Tibial artery (tissue), 4 donors: ENCODE measurements at regions not wholly inside any gene's neighbourhood (a gene's known extent, or its start where the extent isn't known, plus 50 kb on each side); places are given as distances from the start of the nearest gene placed in this dataset.

Source experiments
- DNase-seq, 2 donors: peaks; one replicate each; pipeline ENCODE4 v3.0.0-alpha.2; 2019
- H3K27ac ChIP-seq, 2 donors: fragments of 200-600 bp; sonication (generic) in 1 of 2; 1 replicate in 1 of 2; 2 replicates in 1 of 2; pipeline ENCODE4 v1.5.1; 2018 to 2019; ENCODE audit warnings: mild to moderate bottlenecking in 1 of 2
- H3K27me3 ChIP-seq, 2 donors: fragments of 200-600 bp; sonication (generic) in 1 of 2; one replicate each; pipeline versions ENCODE4 v1.5.1 to v1.6.0; 2016 to 2019
- H3K36me3 ChIP-seq, 3 donors: fragments of 200-600 bp; sonication (generic) in 2 of 3; one replicate each; pipeline ENCODE4 v1.5.1; 2016 to 2019; ENCODE audit warnings: mild to moderate bottlenecking in 2 of 3
- H3K4me1 ChIP-seq, 4 donors: fragments of 200-600 bp; sonication (generic) in 2 of 4; 1 replicate in 3 of 4; 2 replicates in 1 of 4; pipeline ENCODE4 v1.5.1; 2016 to 2019
- H3K4me3 ChIP-seq, 2 donors: fragments of 200-600 bp; sonication (generic) in 1 of 2; 1 replicate in 1 of 2; 2 replicates in 1 of 2; pipeline ENCODE4 v1.5.1; 2018 to 2019; ENCODE audit warnings: mild to moderate bottlenecking in 2 of 2
- H3K9me3 ChIP-seq, 3 donors: fragments of 200-600 bp; sonication (generic) in 1 of 3; one replicate each; pipeline ENCODE4 v1.5.1; 2016 to 2019
- CTCF ChIP-seq, 2 experiments: fragments of 200-600 bp in 1 of 2; fragments of 450-650 bp in 1 of 2; IDR thresholded peaks; one replicate each; pipeline ENCODE4 v1.5.1; 2017 to 2019; ENCODE audit warnings: antibody characterized with exemption in 2 of 2, mild to moderate bottlenecking in 1 of 2, moderate library complexity in 1 of 2
- intact Hi-C: fragments of 100-400 bp; cut with DNase I; formaldehyde crosslinking; loops from one replicate; pipeline ENCODE4 v1.15.0; 2023; ENCODE audit warnings: low total_unique reads

GRCh38 chr5:87015901-87016300, 251.8 kb upstream of the RASA1 start:
- intact Hi-C loops = no loop called here
- H3K36me3 ChIP-seq = no peaks in the 10 kb centered on the region
- H3K27ac ChIP-seq = no peak overlapping the region
- H3K4me1 ChIP-seq = peaks cover 0 to 13% (median 10%) of the 10 kb centered on the region in 4 donors
- H3K27me3 ChIP-seq = no peaks in the 10 kb centered on the region
- no peak for TF ChIP-seq CTCF (IDR thresholded peaks at IDR 0.05)
- no peaks in the 10 kb centered on the region for H3K9me3 ChIP-seq
- H3K4me3 ChIP-seq = no peak overlapping the region
- no peak for DNase-seq

GRCh38 chr5:87020099-87020934, 247.4 kb upstream of the RASA1 start:
- intact Hi-C loops = no loop called here
- no peak for TF ChIP-seq CTCF (IDR thresholded peaks at IDR 0.05)
- peak; percentile 60 to 67 for DNase-seq
- no peaks in the 10 kb centered on the region for H3K9me3 ChIP-seq
- peak overlapping the region in 1 of 2 donors; percentile 38 for H3K27ac ChIP-seq
- no peaks in the 10 kb centered on the region for H3K36me3 ChIP-seq
- H3K4me3 ChIP-seq = no peak overlapping the region
- peaks cover 0 to 13% (median 10%) of the 10 kb centered on the region in 4 donors for H3K4me1 ChIP-seq
- H3K27me3 ChIP-seq = no peaks in the 10 kb centered on the region

- no peaks in the 10 kb centered on the region for H3K36me3 ChIP-seq
- H3K27ac ChIP-seq = no peak overlapping the region
- H3K9me3 ChIP-seq = no peaks in the 10 kb centered on the region
- intact Hi-C loops = no loop called here
- DNase-seq = no peak
- peaks cover 0 to 13% (median 10%) of the 10 kb centered on the region in 4 donors for H3K4me1 ChIP-seq
- H3K4me3 ChIP-seq = no peak overlapping the region
- TF ChIP-seq CTCF (IDR thresholded peaks at IDR 0.05) = no peak
- H3K27me3 ChIP-seq = no peaks in the 10 kb centered on the region
Measured at GRCh38 chr5:87022415-87022814, 245.3 kb upstream of the RASA1 start.

- Histone ChIP-seq H3K27ac (no peak overlapping the region), H3K9me3 (no peaks in the 10 kb centered on the region), H3K27me3 (peaks cover 0 to 4% of the 10 kb centered on the region in 2 donors), H3K36me3 (no peaks in the 10 kb centered on the region), H3K4me3 (no peak overlapping the region), H3K4me1 (no peaks in the 10 kb centered on the region)
- no peak for DNase-seq
- TF ChIP-seq CTCF (IDR thresholded peaks at IDR 0.05) = no peak
- intact Hi-C loops = no loop called here
Measured at GRCh38 chr5:87027570-87027969, 240.1 kb upstream of the RASA1 start.

GRCh38 chr5:87029951-87030350, 237.7 kb upstream of the RASA1 start:
- no peak for DNase-seq
- intact Hi-C loops = no loop called here
- Histone ChIP-seq H3K4me1 (no peaks in the 10 kb centered on the region), H3K27ac (no peak overlapping the region), H3K36me3 (no peaks in the 10 kb centered on the region), H3K9me3 (no peaks in the 10 kb centered on the region), H3K4me3 (no peak overlapping the region), H3K27me3 (peaks cover 0 to 4% of the 10 kb centered on the region in 2 donors)
- TF ChIP-seq CTCF (IDR thresholded peaks at IDR 0.05) = no peak
